ENCODE measurements at regions not wholly inside any gene's neighbourhood (a gene's known extent, or its start where the extent isn't known, plus 50 kb on each side); places are given as distances from the start of the nearest gene placed in this dataset.

- no peak for TF ChIP-seq CTCF (IDR thresholded peaks at IDR 0.05; ENCODE audit: insufficient read depth, low read depth, low read length)
- H3K4me3 ChIP-seq (ENCODE audit: low read depth, low read length) = no peak overlapping the region
- no peak for DNase-seq (ENCODE audit: low read depth)
Observed at GRCh38 chr4:160887668-160888067, 1276.1 kb downstream of the FSTL5 start.

GRCh38 chr4:160894128-160894527 lies 1269.7 kb downstream of the FSTL5 start:
- no peak for DNase-seq (ENCODE audit: low read depth)
- TF ChIP-seq CTCF (IDR thresholded peaks at IDR 0.05; ENCODE audit: insufficient read depth, low read depth, low read length) = no peak
- H3K4me3 ChIP-seq (ENCODE audit: low read depth, low read length) = no peak overlapping the region

GRCh38 chr4:160894809-160895208 lies 1269.0 kb downstream of the FSTL5 start:
- TF ChIP-seq CTCF (IDR thresholded peaks at IDR 0.05; ENCODE audit: insufficient read depth, low read depth, low read length) = no peak
- no peak overlapping the region for H3K4me3 ChIP-seq (ENCODE audit: low read depth, low read length)

GRCh38 chr4:160927311-160927710 lies 1236.5 kb downstream of the FSTL5 start:
- TF ChIP-seq CTCF (IDR thresholded peaks at IDR 0.05; ENCODE audit: insufficient read depth, low read depth, low read length) = no peak
- no peak overlapping the region for H3K4me3 ChIP-seq (ENCODE audit: low read depth, low read length)
- DNase-seq (ENCODE audit: low read depth) = no peak

More at GRCh38 chr4:160894809-160895208, 1269.0 kb downstream of the FSTL5 start:
- DNase-seq (ENCODE audit: low read depth) = no peak

GRCh38 chr4:160928482-160928881 lies 1235.3 kb downstream of the FSTL5 start:
- no peak for DNase-seq (ENCODE audit: low read depth)

GRCh38 chr4:160947653-160948052 lies 1216.1 kb downstream of the FSTL5 start:
- DNase-seq (ENCODE audit: low read depth) = no peak
- TF ChIP-seq CTCF (IDR thresholded peaks at IDR 0.05; ENCODE audit: insufficient read depth, low read depth, low read length) = no peak
- no peak overlapping the region for H3K4me3 ChIP-seq (ENCODE audit: low read depth, low read length)

More at GRCh38 chr4:160928482-160928881, 1235.3 kb downstream of the FSTL5 start:
- no peak overlapping the region for H3K4me3 ChIP-seq (ENCODE audit: low read depth, low read length)
- no peak for TF ChIP-seq CTCF (IDR thresholded peaks at IDR 0.05; ENCODE audit: insufficient read depth, low read depth, low read length)

GRCh38 chr4:160956875-160957274 lies 1206.9 kb downstream of the FSTL5 start:
- TF ChIP-seq CTCF (IDR thresholded peaks at IDR 0.05; ENCODE audit: insufficient read depth, low read depth, low read length) = no peak
- no peak for DNase-seq (ENCODE audit: low read depth)

More at GRCh38 chr4:160956875-160957274, 1206.9 kb downstream of the FSTL5 start:
- no peak overlapping the region for H3K4me3 ChIP-seq (ENCODE audit: low read depth, low read length)
